HEK293T (cell line): ENCODE measurements at regions not wholly inside any gene's neighbourhood (a gene's known extent, or its start where the extent isn't known, plus 50 kb on each side); places are given as distances from the start of the nearest gene placed in this dataset.

ENCODE experiments used
- CTCF ChIA-PET: fragments of 350-600 bp; formaldehyde crosslinking; extraction: SDS; loops from one replicate; lab custom pipeline; 2021; ENCODE audit warnings: antibody characterized with exemption, inconsistent platforms; lab: Yijun Ruan, JAX
- POLR2A ChIA-PET: fragments of 350-600 bp; formaldehyde crosslinking; extraction: SDS; loops from one replicate; lab custom pipeline; 2020; ENCODE audit warnings: antibody characterized with exemption, inconsistent platforms; lab: Yijun Ruan, JAX
- DNase-seq: peaks from one replicate; pipeline ENCODE4 v3.0.0; 2012; ENCODE audit warnings: mixed read lengths; ENCODE audit errors: extremely low spot score
- ARNT ChIP-seq: fragments of 450-650 bp; IDR thresholded peaks from 2 replicates; pipeline ENCODE4 v1.6.1; 2017; ENCODE audit warnings: mild to moderate bottlenecking
- BHLHE40 ChIP-seq: fragments of 450-650 bp; IDR thresholded peaks from 2 replicates; pipeline ENCODE4 v1.6.1; 2016; ENCODE audit warnings: mild to moderate bottlenecking, moderate library complexity, borderline replicate concordance
- CTBP1 ChIP-seq: fragments of 450-650 bp; IDR thresholded peaks from 2 replicates; pipeline ENCODE4 v1.6.1; 2016; ENCODE audit warnings: borderline replicate concordance
- ELF4 ChIP-seq: fragments of 450-650 bp; IDR thresholded peaks from 2 replicates; pipeline ENCODE4 v1.6.1; 2017; ENCODE audit warnings: antibody characterized with exemption
- FOXA1 ChIP-seq: fragments of 450-650 bp; IDR thresholded peaks from 2 replicates; pipeline ENCODE4 v1.6.1; 2016; ENCODE audit warnings: mild to moderate bottlenecking
- FOXK2 ChIP-seq: fragments of 450-650 bp; IDR thresholded peaks from 2 replicates; pipeline ENCODE4 v1.6.1; 2016; ENCODE audit warnings: mild to moderate bottlenecking
- FOXM1 ChIP-seq: fragments of 450-650 bp; IDR thresholded peaks from 2 replicates; pipeline ENCODE4 v1.6.1; 2017; ENCODE audit warnings: mild to moderate bottlenecking, borderline replicate concordance
- HDGF ChIP-seq: fragments of 450-650 bp; IDR thresholded peaks from 2 replicates; pipeline ENCODE4 v1.6.1; 2017; ENCODE audit warnings: antibody characterized with exemption, borderline replicate concordance
- L3MBTL2 ChIP-seq: fragments of 450-650 bp; conservative IDR thresholded peaks from 2 replicates; pipeline ENCODE4 v1.6.1; 2016; ENCODE audit warnings: mild to moderate bottlenecking
- LEF1 ChIP-seq: fragments of 450-650 bp; IDR thresholded peaks from 2 replicates; pipeline ENCODE4 v1.6.1; 2017; ENCODE audit warnings: mild to moderate bottlenecking, borderline replicate concordance
- NFRKB ChIP-seq: fragments of 450-650 bp; IDR thresholded peaks from 2 replicates; pipeline ENCODE4 v1.6.1; 2016; ENCODE audit warnings: mild to moderate bottlenecking, moderate library complexity
- PKNOX1 ChIP-seq: fragments of 450-650 bp; IDR thresholded peaks from 2 replicates; pipeline ENCODE4 v1.6.1; 2016
- SP1 ChIP-seq: fragments of 450-650 bp; IDR thresholded peaks from 2 replicates; pipeline ENCODE4 v1.6.1; 2017
- SUZ12 ChIP-seq: fragments of 450-650 bp; IDR thresholded peaks from 2 replicates; pipeline ENCODE4 v1.6.1; 2016; ENCODE audit warnings: mild to moderate bottlenecking
- TARDBP ChIP-seq: fragments of 450-650 bp; IDR thresholded peaks from 2 replicates; pipeline ENCODE4 v1.6.1; 2016
- ZNF384 ChIP-seq: fragments of 450-650 bp; IDR thresholded peaks from 2 replicates; pipeline ENCODE4 v1.6.1; 2016

- no peak for TF ChIP-seq SUZ12
- no peak for TF ChIP-seq NFRKB
- TF ChIP-seq PKNOX1 = no peak
- no peak for TF ChIP-seq ELF4
- no peak for TF ChIP-seq SP1
- TF ChIP-seq TARDBP = no peak
- TF ChIP-seq FOXM1 = no peak
- no peak for DNase-seq
- POLR2A ChIA-PET = no interaction called here
- CTCF ChIA-PET = no interaction called here
Measured at GRCh38 chr1:194309269-194309668, 1122.9 kb upstream of the B3GALT2 start.

GRCh38 chr1:194300776-194301175 is 1114.4 kb upstream of the B3GALT2 start:
- TF ChIP-seq FOXA1 = no peak
- no peak for TF ChIP-seq FOXK2
- no peak for TF ChIP-seq FOXM1
- TF ChIP-seq ZNF384 = no peak
- no peak for TF ChIP-seq CTBP1
- TF ChIP-seq ELF4 = no peak
- TF ChIP-seq ARNT = no peak
- no peak for TF ChIP-seq SP1
- no peak for TF ChIP-seq PKNOX1
- no peak for TF ChIP-seq TARDBP
- CTCF ChIA-PET = no interaction called here
- no peak for DNase-seq
- POLR2A ChIA-PET = no interaction called here

GRCh38 chr1:194300340-194300739 is 1113.9 kb upstream of the B3GALT2 start:
- no peak for DNase-seq
- ChIA-PET CTCF (no interaction called here), POLR2A (no interaction called here)
- TF ChIP-seq CTBP1 (no peak), FOXM1 (no peak), SP1 (no peak), SUZ12 (no peak), PKNOX1 (no peak), TARDBP (no peak), FOXK2 (no peak), FOXA1 (no peak), LEF1 (no peak), NFRKB (no peak), ELF4 (no peak), HDGF (no peak), ZNF384 (no peak), L3MBTL2 (no peak), BHLHE40 (no peak), ARNT (no peak)

GRCh38 chr1:194298007-194298598 is 1111.7 kb upstream of the B3GALT2 start:
- ChIA-PET CTCF (no interaction called here), POLR2A (no interaction called here)
- TF ChIP-seq SP1 = no peak
- no peak for TF ChIP-seq CTBP1
- TF ChIP-seq FOXK2 = no peak
- TF ChIP-seq HDGF = no peak
- TF ChIP-seq L3MBTL2 = no peak
- no peak for TF ChIP-seq BHLHE40
- no peak for TF ChIP-seq FOXM1
- no peak for TF ChIP-seq LEF1
- TF ChIP-seq FOXA1 = no peak
- TF ChIP-seq ZNF384 = no peak
- no peak for TF ChIP-seq SUZ12
- TF ChIP-seq TARDBP = no peak
- TF ChIP-seq NFRKB = no peak
- no peak for TF ChIP-seq PKNOX1
- no peak for TF ChIP-seq ELF4
- no peak for TF ChIP-seq ARNT
- no peak for DNase-seq

GRCh38 chr1:194297094-194297493 is 1110.7 kb upstream of the B3GALT2 start:
- CTCF ChIA-PET = no interaction called here
- TF ChIP-seq CTBP1 (no peak), TARDBP (no peak), ZNF384 (no peak), FOXK2 (no peak), NFRKB (no peak), ARNT (no peak), PKNOX1 (no peak)
- DNase-seq = no peak
- POLR2A ChIA-PET = no interaction called here

GRCh38 chr1:194296201-194296600 is 1109.8 kb upstream of the B3GALT2 start:
- CTCF ChIA-PET = no interaction called here
- no peak for DNase-seq
- TF ChIP-seq ZNF384 = no peak
- TF ChIP-seq NFRKB = no peak
- no peak for TF ChIP-seq L3MBTL2
- TF ChIP-seq ELF4 = no peak
- TF ChIP-seq TARDBP = no peak
- no peak for TF ChIP-seq LEF1
- TF ChIP-seq BHLHE40 = no peak
- TF ChIP-seq SUZ12 = no peak
- no peak for TF ChIP-seq HDGF
- TF ChIP-seq SP1 = no peak
- POLR2A ChIA-PET = no interaction called here
